NCI-H2107 treated with DMSO at 0.1 percent for 48 hours (cell line): ENCODE measurements at regions not wholly inside any gene's neighbourhood (a gene's known extent, or its start where the extent isn't known, plus 50 kb on each side); places are given as distances from the start of the nearest gene placed in this dataset.
"Not testable (repeated sequence)": the region's sequence is repeated elsewhere in the genome, so short reads cannot be mapped to it uniquely, and the experiment has no call there.

Experiments
- DNase-seq: peaks from one replicate; lab custom pipeline; 2025; ENCODE audit not compliant: unreplicated experiment; lab: John Stamatoyannopoulos, UW

GRCh38 chr9:129547063-129547462, 73.8 kb downstream of the C9orf50 start:
- DNase-seq = no peak

- DNase-seq = not testable (repeated sequence)
Measured at GRCh38 chr9:129545876-129546275, 75.0 kb downstream of the C9orf50 start.

- DNase-seq = no peak
Measured at GRCh38 chr9:129544761-129545160, 76.1 kb downstream of the C9orf50 start.

GRCh38 chr9:129542741-129543140, 78.2 kb downstream of the C9orf50 start:
- DNase-seq = no peak

- no peak for DNase-seq
Measured at GRCh38 chr9:129541270-129541669, 79.6 kb downstream of the C9orf50 start.

- no peak for DNase-seq
Measured at GRCh38 chr9:129539446-129539845, 81.5 kb downstream of the C9orf50 start.

- not testable (repeated sequence) for DNase-seq
Measured at GRCh38 chr9:129531860-129532402, 89.0 kb downstream of the C9orf50 start.

GRCh38 chr9:129527955-129528354, 92.9 kb downstream of the C9orf50 start:
- DNase-seq = not testable (repeated sequence)

- DNase-seq = peak; percentile 10
Measured at GRCh38 chr9:129525656-129526196, 95.2 kb downstream of the C9orf50 start.

GRCh38 chr9:129524582-129525270, 96.2 kb downstream of the C9orf50 start:
- DNase-seq = no peak

GRCh38 chr9:129523943-129524581, 96.8 kb downstream of the C9orf50 start:
- no peak for DNase-seq

GRCh38 chr9:129522351-129522750, 98.5 kb downstream of the C9orf50 start:
- DNase-seq = no peak

GRCh38 chr9:129520082-129520481, 100.8 kb downstream of the C9orf50 start:
- DNase-seq = no peak

- DNase-seq = no peak
Measured at GRCh38 chr9:129518074-129518473, 102.8 kb downstream of the C9orf50 start.

- DNase-seq = no peak
Measured at GRCh38 chr9:129517006-129517405, 103.9 kb downstream of the C9orf50 start.

- DNase-seq = no peak
Measured at GRCh38 chr9:129514891-129515290, 106.0 kb downstream of the C9orf50 start.

GRCh38 chr9:129514497-129514867, 106.4 kb downstream of the C9orf50 start:
- no peak for DNase-seq

GRCh38 chr9:129513856-129514496, 106.9 kb downstream of the C9orf50 start:
- DNase-seq = no peak

- no peak for DNase-seq
Measured at GRCh38 chr9:129513282-129513681, 107.6 kb downstream of the C9orf50 start.

- DNase-seq = no peak
Measured at GRCh38 chr9:129511285-129511900, 109.5 kb downstream of the C9orf50 start.

- DNase-seq = no peak
Measured at GRCh38 chr9:129509533-129509928, 111.4 kb downstream of the C9orf50 start.
